BE2C (cell line): ENCODE measurements at regions not wholly inside any gene's neighbourhood (a gene's known extent, or its start where the extent isn't known, plus 50 kb on each side); places are given as distances from the start of the nearest gene placed in this dataset.

Experiments
- DNase-seq: peaks from one replicate; pipeline ENCODE4 v3.0.0-alpha.2; 2020
- H3K27me3 ChIP-seq: fragments of 250-450 bp; sonication (Bioruptor Pico); 2 replicates; pipeline ENCODE4 v1.5.1; 2020; ENCODE audit warnings: mild to moderate bottlenecking
- H3K36me3 ChIP-seq: fragments of 250-450 bp; sonication (Bioruptor Pico); 2 replicates; pipeline ENCODE4 v1.5.1; 2020; ENCODE audit warnings: mild to moderate bottlenecking
- H3K4me1 ChIP-seq: fragments of 250-450 bp; sonication (Bioruptor Pico); 2 replicates; pipeline ENCODE4 v1.5.1; 2020
- H3K4me3 ChIP-seq: 2 replicates; pipeline ENCODE4 v1.5.1; 2011; ENCODE audit warnings: low read depth, low read length
- H3K9me3 ChIP-seq: fragments of 250-450 bp; sonication (Bioruptor Pico); 2 replicates; pipeline ENCODE4 v1.5.1; 2020
- TF ChIP-seq, protein P1 (sequence below): IDR thresholded peaks from 2 replicates; pipeline ENCODE4 v1.5.1; 2012; ENCODE audit warnings: mild to moderate bottlenecking, low read depth, low read length

- DNase-seq = no peak
- no peaks in the 10 kb centered on the region for H3K4me1 ChIP-seq
- TF ChIP-seq, protein P1, sequence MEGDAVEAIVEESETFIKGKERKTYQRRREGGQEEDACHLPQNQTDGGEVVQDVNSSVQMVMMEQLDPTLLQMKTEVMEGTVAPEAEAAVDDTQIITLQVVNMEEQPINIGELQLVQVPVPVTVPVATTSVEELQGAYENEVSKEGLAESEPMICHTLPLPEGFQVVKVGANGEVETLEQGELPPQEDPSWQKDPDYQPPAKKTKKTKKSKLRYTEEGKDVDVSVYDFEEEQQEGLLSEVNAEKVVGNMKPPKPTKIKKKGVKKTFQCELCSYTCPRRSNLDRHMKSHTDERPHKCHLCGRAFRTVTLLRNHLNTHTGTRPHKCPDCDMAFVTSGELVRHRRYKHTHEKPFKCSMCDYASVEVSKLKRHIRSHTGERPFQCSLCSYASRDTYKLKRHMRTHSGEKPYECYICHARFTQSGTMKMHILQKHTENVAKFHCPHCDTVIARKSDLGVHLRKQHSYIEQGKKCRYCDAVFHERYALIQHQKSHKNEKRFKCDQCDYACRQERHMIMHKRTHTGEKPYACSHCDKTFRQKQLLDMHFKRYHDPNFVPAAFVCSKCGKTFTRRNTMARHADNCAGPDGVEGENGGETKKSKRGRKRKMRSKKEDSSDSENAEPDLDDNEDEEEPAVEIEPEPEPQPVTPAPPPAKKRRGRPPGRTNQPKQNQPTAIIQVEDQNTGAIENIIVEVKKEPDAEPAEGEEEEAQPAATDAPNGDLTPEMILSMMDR = no peak
- no peaks in the 10 kb centered on the region for H3K9me3 ChIP-seq
- no peaks in the 10 kb centered on the region for H3K27me3 ChIP-seq
- H3K36me3 ChIP-seq = no peaks in the 10 kb centered on the region
- H3K4me3 ChIP-seq = no peak overlapping the region
Observed at GRCh38 chr13:86201477-86201876, 402.3 kb upstream of the SLITRK6 start.

GRCh38 chr13:86193281-86193680, 394.1 kb upstream of the SLITRK6 start:
- TF ChIP-seq, protein P1 = no peak
- no peak for DNase-seq
- H3K9me3 ChIP-seq = no peaks in the 10 kb centered on the region
- H3K4me3 ChIP-seq = no peak overlapping the region
- no peaks in the 10 kb centered on the region for H3K36me3 ChIP-seq
- no peaks in the 10 kb centered on the region for H3K27me3 ChIP-seq
- H3K4me1 ChIP-seq = no peaks in the 10 kb centered on the region

GRCh38 chr13:86188170-86188569, 389.0 kb upstream of the SLITRK6 start:
- H3K36me3 ChIP-seq = no peaks in the 10 kb centered on the region

GRCh38 chr13:86185636-86186035, 386.4 kb upstream of the SLITRK6 start:
- TF ChIP-seq, protein P1 = no peak
- Histone ChIP-seq H3K4me1 (no peaks in the 10 kb centered on the region), H3K27me3 (no peaks in the 10 kb centered on the region), H3K9me3 (no peaks in the 10 kb centered on the region), H3K36me3 (no peaks in the 10 kb centered on the region), H3K4me3 (no peak overlapping the region)
- no peak for DNase-seq

More at GRCh38 chr13:86188170-86188569, 389.0 kb upstream of the SLITRK6 start:
- no peaks in the 10 kb centered on the region for H3K9me3 ChIP-seq
- DNase-seq = no peak
- H3K4me1 ChIP-seq = no peaks in the 10 kb centered on the region
- no peak overlapping the region for H3K4me3 ChIP-seq
- TF ChIP-seq, protein P1 = no peak
- H3K27me3 ChIP-seq = no peaks in the 10 kb centered on the region

DNA sequence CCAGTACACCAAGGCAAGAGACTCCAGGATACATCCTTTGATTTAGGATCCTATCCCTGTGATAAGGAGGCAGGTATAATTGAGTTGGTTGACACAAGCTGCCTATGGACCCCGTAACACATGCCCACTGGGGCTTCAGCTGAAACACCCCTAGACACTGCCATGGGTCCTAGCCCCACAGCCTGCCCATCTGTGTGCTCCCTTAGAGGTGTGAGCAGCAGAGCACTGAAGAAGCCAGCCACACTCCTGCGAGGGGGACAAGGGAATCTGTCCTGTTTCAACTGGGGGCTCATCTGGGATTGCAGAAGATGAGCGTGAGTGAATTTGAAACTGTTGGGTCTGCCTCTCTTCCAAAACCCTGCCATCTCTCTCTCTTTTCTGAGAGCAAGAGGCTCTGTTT, 385.9 kb upstream of the SLITRK6 start:
- no peak for DNase-seq
- Histone ChIP-seq H3K27me3 (no peaks in the 10 kb centered on the region), H3K9me3 (no peaks in the 10 kb centered on the region), H3K4me1 (no peaks in the 10 kb centered on the region), H3K36me3 (no peaks in the 10 kb centered on the region), H3K4me3 (no peak overlapping the region)
- TF ChIP-seq, protein P1 = no peak

GRCh38 chr13:86174622-86175021, 375.4 kb upstream of the SLITRK6 start:
- TF ChIP-seq, protein P1 = peak; percentile 28; the same call in 1 of the 2 replicates
- Histone ChIP-seq H3K36me3 (no peaks in the 10 kb centered on the region), H3K4me3 (no peak overlapping the region), H3K9me3 (no peaks in the 10 kb centered on the region), H3K4me1 (no peaks in the 10 kb centered on the region), H3K27me3 (no peaks in the 10 kb centered on the region)
- DNase-seq = no peak
